Psoas muscle (tissue), 7 donors: ENCODE measurements at regions not wholly inside any gene's neighbourhood (a gene's known extent, or its start where the extent isn't known, plus 50 kb on each side); places are given as distances from the start of the nearest gene placed in this dataset.

ENCODE experiments used
- ATAC-seq, 4 donors: fragments of 200-7000 bp; cut with Tn5 transposase; one replicate each; pipeline ENCODE4 v1.9.1; 2020; ENCODE audit warnings: moderate library complexity in 3 of 4, mild to moderate bottlenecking in 2 of 4
- DNase-seq, 2 donors: peaks; one replicate each; pipeline ENCODE4 v3.0.0-alpha.2; 2020
- H3K27ac ChIP-seq: fragments of 200-600 bp; one replicate; pipeline ENCODE4 v1.8.0; 2022
- H3K27me3 ChIP-seq, 3 donors: fragments of 200-600 bp in 1 of 3; one replicate each; pipeline versions ENCODE4 v1.6.1 to v1.8.0; 2013 to 2022; ENCODE audit warnings: low read length in 2 of 3, mild to moderate bottlenecking in 2 of 3, moderate library complexity in 1 of 3; ENCODE audit not compliant: insufficient read depth in 3 of 3
- H3K36me3 ChIP-seq, 2 donors: fragments of 200-600 bp in 1 of 2; one replicate each; pipeline versions ENCODE4 v1.6.1 to v1.8.0; 2013 to 2022; ENCODE audit warnings: low read depth in 1 of 2, mild to moderate bottlenecking in 1 of 2, moderate library complexity in 1 of 2; ENCODE audit not compliant: insufficient read depth in 1 of 2
- H3K4me1 ChIP-seq: fragments of 200-600 bp; one replicate; pipeline ENCODE4 v1.8.0; 2022
- H3K4me3 ChIP-seq: fragments of 200-600 bp; one replicate; pipeline ENCODE4 v1.8.0; 2022; ENCODE audit warnings: mild to moderate bottlenecking
- H3K9me3 ChIP-seq: fragments of 200-600 bp; one replicate; pipeline ENCODE4 v1.8.0; 2022
- CTCF ChIP-seq: fragments of 200-600 bp; IDR thresholded peaks from one replicate; pipeline ENCODE4 v1.8.0; 2022; ENCODE audit warnings: antibody characterized with exemption
- WGBS, 3 donors: extraction: QIAGEN DNeasy Blood & Tissue Kit; methylation state at CpG; one replicate each; pipeline versions ENCODE4 v1.1.6 to v1.1.7; 2013; 5-methylcytosine and 5-hydroxymethylcytosine counted together
- intact Hi-C, 2 donors: fragments of 100-400 bp; cut with DNase I; formaldehyde crosslinking; loops; one replicate each; pipeline versions ENCODE4 v1.11.0 to v1.14.2; 2022
- donor health status: healthy with polysubstance abuse.
- donor health status: DM: no; HTN: no; CAD: no; lungs with moderate emphysema.
- donor health status: Bipolar disorder and iron deficiency.
- donor health status: healthy.
- donor health status: DM: yes; HTN: yes; CAD: no.
- donor health status: DM: no; HTN: no; CAD: no.
- donor health status: DM: yes; HTN: yes; CAD: no.

- Histone ChIP-seq H3K9me3 (no peaks in the 10 kb centered on the region), H3K36me3 (no peaks in the 10 kb centered on the region), H3K4me3 (no peak overlapping the region), H3K4me1 (no peaks in the 10 kb centered on the region), H3K27ac (no peak overlapping the region), H3K27me3 (no peaks in the 10 kb centered on the region)
- TF ChIP-seq CTCF = no peak
- ATAC-seq (no peak), DNase-seq (no peak)
- intact Hi-C loops = no loop called here
- WGBS, 3 donors = 50 to 54% (median 54%) methylated on average over 2 of the region's 2 CpGs
Measured at GRCh38 chr5:110996742-110997141, 74.8 kb upstream of the TSLP start.

GRCh38 chr5:111002036-111002435 lies 69.5 kb upstream of the TSLP start:
- Histone ChIP-seq H3K4me1 (no peaks in the 10 kb centered on the region), H3K36me3 (no peaks in the 10 kb centered on the region), H3K27me3 (no peaks in the 10 kb centered on the region), H3K27ac (no peak overlapping the region), H3K9me3 (no peaks in the 10 kb centered on the region), H3K4me3 (no peak overlapping the region)
- 80 to 87% (median 82%) methylated on average over 3 of the region's 3 CpGs for WGBS, 3 donors
- DNase-seq = no peak
- no peak for TF ChIP-seq CTCF
- intact Hi-C loops = no loop called here
- no peak for ATAC-seq

GRCh38 chr5:111003623-111004022 lies 67.9 kb upstream of the TSLP start:
- DNase-seq = no peak
- Histone ChIP-seq H3K4me3 (no peak overlapping the region), H3K4me1 (no peaks in the 10 kb centered on the region), H3K27me3 (no peaks in the 10 kb centered on the region), H3K9me3 (no peaks in the 10 kb centered on the region), H3K36me3 (no peaks in the 10 kb centered on the region), H3K27ac (no peak overlapping the region)
- TF ChIP-seq CTCF = no peak
- ATAC-seq = no peak
- intact Hi-C loops = no loop called here
- WGBS, 3 donors = 91 to 95% (median 94%) methylated on average over 1 of the region's 1 CpG

GRCh38 chr5:111004291-111004690 lies 67.2 kb upstream of the TSLP start:
- no peak for ATAC-seq
- Histone ChIP-seq H3K4me3 (no peak overlapping the region), H3K36me3 (no peaks in the 10 kb centered on the region), H3K4me1 (no peaks in the 10 kb centered on the region), H3K27me3 (peaks cover 0 to 3% (median 0%) of the 10 kb centered on the region in 3 donors), H3K9me3 (no peaks in the 10 kb centered on the region), H3K27ac (no peak overlapping the region)
- WGBS, 3 donors = 69 to 75% (median 72%) methylated on average over 9 of the region's 9 CpGs
- no peak for TF ChIP-seq CTCF
- no peak for DNase-seq
- intact Hi-C loops = no loop called here

- Histone ChIP-seq H3K36me3 (no peaks in the 10 kb centered on the region), H3K27ac (no peak overlapping the region), H3K9me3 (no peaks in the 10 kb centered on the region), H3K4me1 (no peaks in the 10 kb centered on the region), H3K4me3 (no peak overlapping the region), H3K27me3 (peaks cover 0 to 3% (median 0%) of the 10 kb centered on the region in 3 donors)
- ATAC-seq (no peak), DNase-seq (no peak)
- 77 to 83% (median 79%) methylated on average over 2 of the region's 2 CpGs for WGBS, 3 donors
- intact Hi-C loops = no loop called here
- TF ChIP-seq CTCF = no peak
Measured at GRCh38 chr5:111010783-111011182, 60.7 kb upstream of the TSLP start.
